ENCODE measurements at regions not wholly inside any gene's neighbourhood (a gene's known extent, or its start where the extent isn't known, plus 50 kb on each side); places are given as distances from the start of the nearest gene placed in this dataset.

DNA sequence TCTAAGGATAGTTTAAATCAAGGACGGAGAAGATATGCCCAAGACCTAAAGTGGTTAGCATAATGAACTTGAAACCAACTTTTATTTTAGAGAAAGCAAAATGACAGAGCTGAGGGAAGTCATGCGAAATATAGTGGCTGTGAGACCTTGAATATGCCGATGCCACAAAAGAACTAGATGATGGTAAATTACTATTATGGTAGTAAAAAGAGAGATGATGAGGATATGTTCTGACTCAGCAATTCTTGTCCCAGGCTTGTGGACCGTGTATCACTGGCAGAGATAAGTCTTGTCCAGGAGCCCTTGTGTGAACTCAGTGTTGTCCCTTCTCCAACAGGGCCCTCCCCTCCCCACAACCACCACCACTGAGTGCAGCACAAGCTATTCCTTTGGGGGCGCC is 1605.6 kb upstream of the TENM3 start:
- no peak for TF ChIP-seq EZH2 (IDR thresholded peaks at IDR 0.05; ENCODE audit: borderline replicate concordance, low read depth, low read length, severe bottlenecking)
- TF ChIP-seq, protein P1, sequence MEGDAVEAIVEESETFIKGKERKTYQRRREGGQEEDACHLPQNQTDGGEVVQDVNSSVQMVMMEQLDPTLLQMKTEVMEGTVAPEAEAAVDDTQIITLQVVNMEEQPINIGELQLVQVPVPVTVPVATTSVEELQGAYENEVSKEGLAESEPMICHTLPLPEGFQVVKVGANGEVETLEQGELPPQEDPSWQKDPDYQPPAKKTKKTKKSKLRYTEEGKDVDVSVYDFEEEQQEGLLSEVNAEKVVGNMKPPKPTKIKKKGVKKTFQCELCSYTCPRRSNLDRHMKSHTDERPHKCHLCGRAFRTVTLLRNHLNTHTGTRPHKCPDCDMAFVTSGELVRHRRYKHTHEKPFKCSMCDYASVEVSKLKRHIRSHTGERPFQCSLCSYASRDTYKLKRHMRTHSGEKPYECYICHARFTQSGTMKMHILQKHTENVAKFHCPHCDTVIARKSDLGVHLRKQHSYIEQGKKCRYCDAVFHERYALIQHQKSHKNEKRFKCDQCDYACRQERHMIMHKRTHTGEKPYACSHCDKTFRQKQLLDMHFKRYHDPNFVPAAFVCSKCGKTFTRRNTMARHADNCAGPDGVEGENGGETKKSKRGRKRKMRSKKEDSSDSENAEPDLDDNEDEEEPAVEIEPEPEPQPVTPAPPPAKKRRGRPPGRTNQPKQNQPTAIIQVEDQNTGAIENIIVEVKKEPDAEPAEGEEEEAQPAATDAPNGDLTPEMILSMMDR (IDR thresholded peaks at IDR 0.05; ENCODE audit: borderline replicate concordance, extremely low read depth, low read length, poor library complexity, severe bottlenecking) = no peak
